HG02588 (cell line): ENCODE measurements at regions not wholly inside any gene's neighbourhood (a gene's known extent, or its start where the extent isn't known, plus 50 kb on each side); places are given as distances from the start of the nearest gene placed in this dataset.

Experiments
- ATAC-seq: cut with Tn5 transposase; IDR thresholded peaks from one replicate; pipeline ENCODE4 v1.9.1; 2021; ENCODE audit warnings: mild to moderate bottlenecking, moderate library complexity; ENCODE audit not compliant: unreplicated experiment

GRCh38 chr2:2565671-2566070 is 234.6 kb upstream of the MYT1L start:
- ATAC-seq, result no peak

GRCh38 chr2:2564300-2565078 is 233.4 kb upstream of the MYT1L start:
- ATAC-seq, result no peak

DNA sequence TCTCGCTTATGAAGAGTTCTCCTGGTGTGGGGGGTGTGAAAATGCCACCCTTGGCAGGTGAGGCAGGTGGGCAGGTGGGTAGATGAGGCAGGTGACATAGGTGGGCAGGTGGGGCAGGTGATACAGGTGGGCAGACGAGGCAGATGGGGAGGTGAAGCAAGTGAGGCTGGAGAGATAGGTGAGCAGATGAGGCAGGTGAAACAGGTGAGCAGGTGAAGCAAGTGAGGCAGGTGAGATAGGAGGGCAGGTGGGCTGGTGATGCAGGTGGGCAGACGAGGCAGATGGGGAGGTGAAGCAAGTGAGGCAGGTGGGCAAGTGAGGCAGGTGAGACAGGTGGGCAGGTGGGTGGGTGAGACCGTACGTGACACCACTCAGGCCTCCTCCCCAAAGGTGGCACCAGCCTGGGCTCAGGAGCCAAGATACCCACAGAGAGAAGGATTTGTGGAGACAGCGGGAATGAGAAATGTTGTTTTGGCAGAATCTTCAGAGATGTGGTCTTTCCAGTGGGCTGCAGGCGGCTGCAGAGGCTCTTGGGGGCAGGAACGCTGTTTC is 232.3 kb upstream of the MYT1L start:
- ATAC-seq, result no peak

GRCh38 chr2:2562867-2563266 is 231.8 kb upstream of the MYT1L start:
- ATAC-seq, result no peak

DNA sequence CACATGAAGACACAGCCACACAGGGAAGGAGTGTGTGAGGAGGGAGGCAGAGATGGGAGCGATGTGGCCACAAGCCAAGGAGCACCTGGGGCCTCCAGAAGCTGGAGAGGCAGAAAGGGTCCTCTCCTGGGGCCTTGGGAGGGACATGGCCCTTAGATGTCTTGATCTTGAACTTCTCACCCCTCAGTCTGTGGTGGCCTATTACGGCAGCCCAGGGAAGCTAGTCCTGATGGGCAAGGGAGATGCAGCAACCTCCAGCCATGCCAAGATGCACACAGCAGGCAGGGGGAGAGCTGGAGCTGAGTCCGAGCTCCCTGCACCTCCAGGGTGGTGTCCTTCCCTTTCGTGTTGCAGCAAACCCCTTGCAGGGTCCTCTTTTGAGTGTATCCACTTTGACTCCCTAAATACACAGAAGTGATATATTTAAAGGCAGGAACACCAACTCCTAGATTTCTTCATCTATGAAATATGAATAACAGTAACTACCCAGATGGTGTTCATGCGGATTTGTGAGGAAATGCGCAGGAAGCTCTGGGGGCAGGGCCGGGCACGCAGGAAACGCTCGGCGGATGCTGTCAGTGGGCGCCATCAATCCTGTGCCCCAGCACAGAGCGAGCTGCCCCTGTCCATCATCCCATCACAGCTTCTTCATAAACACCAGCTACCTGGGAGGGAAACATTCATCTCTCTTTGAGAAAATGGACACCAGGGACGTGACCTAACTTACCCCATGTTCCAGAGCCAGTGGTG is 230.4 kb upstream of the MYT1L start:
- ATAC-seq, result no peak

DNA sequence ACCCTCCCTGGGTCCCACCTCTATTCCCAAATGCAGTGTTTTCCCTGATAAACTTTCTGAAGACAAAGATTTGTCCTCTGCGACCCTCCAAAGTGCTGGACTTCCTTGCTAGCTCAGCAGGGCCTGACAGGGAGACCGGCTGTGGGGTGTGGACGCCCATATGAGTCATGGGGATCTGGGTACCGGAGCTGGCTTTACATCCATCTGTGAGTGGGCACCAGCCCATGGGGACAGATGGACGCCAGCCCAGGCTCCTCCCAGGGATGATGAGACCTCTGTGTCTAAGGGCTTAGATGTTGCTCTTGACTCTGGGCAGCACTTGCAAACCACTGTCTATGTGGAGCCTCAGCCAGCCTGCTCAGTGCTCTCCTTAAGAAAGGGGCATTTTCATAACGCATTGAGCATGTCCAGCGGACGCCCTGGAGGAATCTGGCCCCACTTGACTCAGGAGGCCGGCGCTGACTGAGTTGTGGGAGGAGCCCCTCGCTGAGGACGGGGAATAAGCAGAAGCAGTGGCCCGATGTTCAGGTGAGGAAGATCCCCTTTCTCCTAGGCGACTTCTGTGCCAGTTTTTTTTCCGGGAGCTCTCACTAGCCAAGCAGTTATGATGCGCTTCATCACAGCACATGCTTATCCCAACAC is 229.4 kb upstream of the MYT1L start:
- ATAC-seq, result no peak

- ATAC-seq, result no peak
Measured at GRCh38 chr2:2558476-2558875, 227.4 kb upstream of the MYT1L start.

DNA sequence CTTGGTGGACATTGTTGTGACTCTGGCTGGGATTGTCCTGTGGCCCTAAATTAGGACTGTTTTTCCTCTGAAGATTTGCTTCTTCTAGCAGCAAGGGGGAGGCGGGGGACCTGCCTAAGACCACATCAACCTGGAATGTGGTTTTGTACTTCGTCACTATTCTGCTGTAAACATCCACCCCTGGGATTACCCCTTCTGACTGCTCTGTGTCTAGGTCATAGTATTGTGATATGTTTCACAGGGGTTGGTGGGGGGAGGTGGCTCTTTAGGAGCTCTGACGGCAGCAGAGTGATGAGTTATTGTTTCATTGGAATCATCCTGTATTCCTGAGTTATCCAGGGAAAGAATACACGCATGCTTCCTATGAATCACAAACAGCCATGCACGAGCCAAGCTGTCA is 226.4 kb upstream of the MYT1L start:
- ATAC-seq, result no peak

GRCh38 chr2:2550856-2551255 is 219.8 kb upstream of the MYT1L start:
- no peak for ATAC-seq

DNA sequence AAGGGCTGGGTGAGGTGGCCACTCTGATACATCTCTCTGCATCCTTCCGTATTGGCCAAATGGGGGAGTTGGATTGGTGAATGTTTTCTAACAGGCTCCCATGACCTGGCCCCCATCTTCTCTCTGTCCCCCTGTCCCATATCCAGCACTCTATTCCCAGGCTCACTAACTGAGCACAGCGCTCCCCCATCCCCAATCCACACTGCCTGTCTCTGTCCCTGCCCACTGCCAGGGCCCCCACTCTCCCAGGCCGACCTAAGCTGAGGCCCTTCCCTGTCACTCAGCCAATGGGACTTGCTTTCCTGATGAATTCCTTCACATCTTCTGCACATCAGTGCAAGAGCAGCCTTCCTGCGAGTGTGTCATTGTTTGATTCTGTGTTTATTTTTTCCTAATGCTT is 216.8 kb upstream of the MYT1L start:
- no peak for ATAC-seq

DNA sequence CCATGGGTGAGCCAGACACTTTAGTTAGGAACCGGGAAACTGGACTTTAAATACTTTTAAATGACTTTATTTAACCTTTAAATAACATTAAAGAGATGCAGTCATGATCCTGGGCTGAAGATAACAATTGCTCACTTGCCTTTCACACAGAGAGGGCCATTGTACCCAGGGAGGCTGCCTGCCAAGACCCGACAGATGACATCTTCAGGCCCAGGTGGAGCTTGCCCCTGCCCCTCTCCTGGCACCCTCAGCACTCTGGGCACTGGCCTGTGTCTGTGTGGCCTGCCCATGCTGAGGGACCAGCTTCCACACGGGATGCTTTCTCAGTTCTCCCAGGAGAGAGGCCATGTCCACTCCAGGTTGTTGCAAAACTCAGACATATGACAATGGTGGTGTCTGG is 216.4 kb upstream of the MYT1L start:
- no peak for ATAC-seq

GRCh38 chr2:2546046-2546445 is 215.0 kb upstream of the MYT1L start:
- no peak for ATAC-seq

- ATAC-seq, result no peak
Measured at GRCh38 chr2:2542966-2543611, 212.0 kb upstream of the MYT1L start.

GRCh38 chr2:2542316-2542715 is 211.2 kb upstream of the MYT1L start:
- no peak for ATAC-seq

- ATAC-seq, result no peak
Measured at GRCh38 chr2:2540406-2540805, 209.3 kb upstream of the MYT1L start.

- ATAC-seq, result no peak
Measured at GRCh38 chr2:2536416-2537056, 205.5 kb upstream of the MYT1L start.

DNA sequence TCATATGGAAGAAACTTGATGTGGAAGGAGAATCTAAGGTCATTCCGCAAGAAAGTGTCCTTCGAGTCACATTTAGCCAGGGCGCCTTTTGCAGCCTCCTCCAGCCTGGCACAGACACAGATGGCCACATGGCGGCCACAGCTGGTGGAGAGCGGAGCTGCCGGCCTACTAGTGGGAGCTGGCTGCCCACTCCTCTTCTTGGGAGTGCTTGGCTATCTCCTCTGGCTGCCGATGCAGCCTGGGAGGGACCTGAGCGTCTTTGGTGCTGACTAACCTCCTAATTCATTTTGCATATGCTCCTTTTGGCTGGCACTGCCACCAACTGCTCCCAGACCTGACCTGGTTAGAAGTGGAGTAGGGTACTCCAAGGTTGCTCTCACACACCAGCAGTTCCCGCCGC is 199.3 kb upstream of the MYT1L start:
- no peak for ATAC-seq

DNA sequence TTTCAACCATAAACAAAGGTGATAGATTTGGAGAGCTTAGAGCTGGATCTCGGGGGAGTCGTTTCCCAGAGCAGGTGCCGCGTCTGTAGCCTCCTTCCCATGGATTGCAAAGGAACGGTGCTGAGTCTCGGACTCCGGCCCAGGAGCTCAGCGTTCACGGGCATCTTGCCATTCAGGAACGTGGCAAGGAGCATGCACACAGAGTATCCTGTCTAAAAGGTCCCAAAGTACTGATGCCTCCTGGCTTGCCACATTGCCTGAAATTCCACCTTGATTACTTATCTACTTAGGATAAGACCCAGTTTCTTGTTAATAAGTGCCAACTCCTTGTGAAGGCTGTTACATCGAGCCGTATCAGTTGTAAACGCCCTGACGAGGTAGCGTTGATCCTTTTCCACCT is 197.8 kb upstream of the MYT1L start:
- ATAC-seq, result no peak

DNA sequence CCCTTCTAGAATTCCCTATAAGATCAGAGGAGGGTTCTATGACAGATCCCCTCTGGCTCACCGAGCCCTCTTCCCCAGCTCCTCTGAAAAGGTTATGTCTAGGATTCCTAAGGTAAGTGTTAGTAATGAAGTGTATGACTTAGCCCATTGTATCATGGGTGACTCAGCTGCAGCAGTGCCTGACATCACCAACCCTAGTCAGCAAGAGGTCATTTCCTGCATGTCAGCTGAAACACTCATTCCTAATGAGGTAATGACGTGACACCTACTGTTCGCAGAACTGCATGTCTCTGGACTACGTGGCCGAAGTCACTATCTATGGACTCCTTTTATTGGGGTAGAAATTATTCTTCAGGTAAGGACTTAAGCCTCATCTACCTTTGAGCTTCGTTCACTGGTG is 196.1 kb upstream of the MYT1L start:
- no peak for ATAC-seq

DNA sequence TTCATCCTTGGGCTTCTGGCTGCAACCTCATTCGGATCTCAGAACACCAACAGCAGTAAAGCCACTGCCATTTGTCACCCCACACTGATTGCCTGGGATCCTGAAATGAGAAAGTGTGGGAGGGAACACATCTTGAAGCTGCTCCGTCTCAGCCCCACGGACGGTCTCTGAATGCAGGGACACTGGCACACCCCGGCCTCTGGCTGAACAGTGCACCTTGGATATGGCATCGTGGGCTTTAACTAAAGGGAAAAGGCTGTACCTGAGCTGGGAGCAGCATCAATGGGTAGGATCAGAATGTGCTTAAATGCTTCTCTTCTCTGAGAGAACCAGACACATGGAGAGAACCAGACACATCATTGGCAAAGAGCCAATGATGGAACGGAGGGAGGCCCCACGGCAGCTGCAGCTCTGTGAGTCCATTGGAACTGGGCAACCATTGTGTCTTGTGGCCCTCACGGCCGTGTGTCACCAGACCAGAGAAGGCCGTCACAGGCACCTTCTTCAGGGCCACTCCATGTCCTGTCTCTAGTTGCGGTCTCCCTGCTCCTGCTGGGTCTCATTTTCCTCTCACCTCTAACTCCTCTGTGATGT is 193.4 kb upstream of the MYT1L start:
- ATAC-seq, result no peak
